SW 1271 (cell line): ENCODE measurements at regions not wholly inside any gene's neighbourhood (a gene's known extent, or its start where the extent isn't known, plus 50 kb on each side); places are given as distances from the start of the nearest gene placed in this dataset.
"Not testable (repeated sequence)": the region's sequence is repeated elsewhere in the genome, so short reads cannot be mapped to it uniquely, and the experiment has no call there.

Source experiments
- DNase-seq, 2 experiments: peaks; one replicate each; lab custom pipeline; 2025; lab: John Stamatoyannopoulos, UW

DNA sequence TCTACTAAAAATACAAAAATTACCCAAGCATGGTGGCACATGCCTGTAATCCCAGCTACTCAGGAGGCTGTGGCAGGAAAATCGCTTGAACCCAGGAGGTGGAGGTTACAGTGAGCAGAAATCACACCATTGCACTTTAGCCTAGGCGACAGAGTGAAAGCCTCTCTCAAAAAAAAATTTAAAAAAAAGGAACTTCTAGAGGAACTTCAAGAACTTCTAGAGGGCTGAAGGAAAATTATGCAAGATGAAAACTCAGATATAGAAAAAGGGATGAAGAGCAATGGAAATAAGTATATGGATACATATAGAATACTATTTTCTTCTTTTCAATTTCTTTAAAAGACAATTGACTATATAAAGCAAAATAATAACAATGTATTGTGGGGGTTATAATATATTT, 51.2 kb upstream of the PRR5 start:
- no peak for DNase-seq

GRCh38 chr22:44648821-44649565, 53.0 kb upstream of the PRR5 start:
- no peak for DNase-seq

DNA sequence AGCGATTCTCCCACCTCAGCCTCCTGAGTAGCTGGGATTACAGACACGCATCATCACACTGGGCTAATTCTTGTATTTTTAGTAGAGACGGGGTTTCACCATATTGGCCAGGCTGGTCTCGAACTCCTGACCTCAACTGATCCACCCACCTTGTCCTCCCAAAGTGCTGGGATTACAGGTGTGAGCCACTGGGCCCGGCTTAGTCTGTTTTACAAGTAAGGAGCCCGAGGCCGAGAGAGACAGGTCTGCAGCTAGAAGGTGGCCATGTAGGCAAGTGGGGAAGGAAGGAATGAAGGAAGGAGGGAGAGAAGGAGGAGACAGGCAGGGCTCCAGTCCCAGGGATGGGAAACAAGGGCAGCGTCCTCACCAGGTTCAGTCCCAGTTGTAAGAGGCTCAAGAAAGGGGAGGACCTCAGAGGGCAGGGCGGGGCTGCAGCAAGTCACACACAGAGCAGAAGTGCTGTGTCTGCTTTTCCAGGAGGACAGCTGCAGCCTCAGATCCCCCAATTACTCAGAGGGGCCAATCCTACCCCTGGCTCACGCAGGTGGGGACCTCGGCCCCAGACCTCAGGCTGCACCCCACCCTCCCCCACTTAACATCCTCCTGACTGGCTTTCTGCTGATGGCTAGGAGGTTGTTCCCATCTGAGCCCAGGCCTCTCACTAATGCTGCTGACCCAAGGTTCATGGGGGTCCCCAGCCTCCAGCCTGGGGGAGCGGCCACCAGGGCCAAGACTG, 53.8 kb upstream of the PRR5 start:
- no peak for DNase-seq

DNA sequence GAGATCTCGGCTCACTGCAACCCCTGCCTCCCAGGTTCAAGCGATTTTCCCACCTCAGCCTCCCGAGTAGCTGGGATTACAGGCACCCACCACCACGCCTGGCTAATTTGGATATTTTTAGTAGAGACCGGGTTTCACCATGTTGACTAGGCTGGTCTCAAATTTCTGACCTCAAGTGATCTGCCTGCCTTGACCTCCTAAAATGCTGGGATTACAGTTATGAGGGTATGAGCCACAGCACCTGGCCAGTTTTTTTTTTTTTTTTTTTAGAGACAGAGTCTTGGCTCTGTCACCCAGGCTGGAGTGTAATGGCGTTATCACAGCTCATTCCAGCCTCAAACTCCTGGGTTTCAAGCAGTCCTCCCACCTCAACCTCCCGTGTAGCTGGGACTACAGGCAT, 54.9 kb upstream of the PRR5 start:
- no peak for DNase-seq

- DNase-seq, result no peak
Measured at GRCh38 chr22:44646668-44647067, 55.3 kb upstream of the PRR5 start.

GRCh38 chr22:44646141-44646540, 55.9 kb upstream of the PRR5 start:
- no peak for DNase-seq

- DNase-seq, result no peak
Measured at GRCh38 chr22:44645531-44645930, 56.5 kb upstream of the PRR5 start.

- no peak for DNase-seq
Measured at GRCh38 chr22:44645083-44645482, 56.9 kb upstream of the PRR5 start.

GRCh38 chr22:44643526-44644101, 58.4 kb upstream of the PRR5 start:
- DNase-seq, result not testable (repeated sequence)

GRCh38 chr22:44642096-44642644, 59.8 kb upstream of the PRR5 start:
- DNase-seq, result no peak

- DNase-seq, result no peak
Measured at GRCh38 chr22:44640618-44641155, 61.3 kb upstream of the PRR5 start.

GRCh38 chr22:44639891-44640617, 62.0 kb upstream of the PRR5 start:
- no peak for DNase-seq

GRCh38 chr22:44638971-44639760, 62.8 kb upstream of the PRR5 start:
- no peak for DNase-seq

GRCh38 chr22:44636502-44637206, 65.3 kb upstream of the PRR5 start:
- not testable (repeated sequence) for DNase-seq

- DNase-seq, result not testable (repeated sequence)
Measured at GRCh38 chr22:44635567-44635966, 66.4 kb upstream of the PRR5 start.

- no peak for DNase-seq
Measured at GRCh38 chr22:44634426-44635321, 67.3 kb upstream of the PRR5 start.

GRCh38 chr22:44633647-44634046, 68.4 kb upstream of the PRR5 start:
- no peak for DNase-seq

GRCh38 chr22:44632541-44633396, 69.2 kb upstream of the PRR5 start:
- DNase-seq, result no peak
